Bronchial epithelial cell (primary cell): ENCODE measurements at regions not wholly inside any gene's neighbourhood (a gene's known extent, or its start where the extent isn't known, plus 50 kb on each side); places are given as distances from the start of the nearest gene placed in this dataset.

Experiments
- DNase-seq: peaks from one replicate; pipeline ENCODE4 v3.0.0-alpha.2; 2010; ENCODE audit warnings: low read depth
- FAIRE-seq: peaks from 2 replicates; lab custom pipeline; 2011; peaks lifted over from hg19 to GRCh38; lab: Jason Lieb, UNC
- H3K27me3 ChIP-seq: 2 replicates; pipeline ENCODE4 v1.5.1; 2011; ENCODE audit warnings: low read length; ENCODE audit not compliant: control insufficient read depth, insufficient read depth
- H3K36me3 ChIP-seq: 2 replicates; pipeline ENCODE4 v1.5.1; 2011; ENCODE audit warnings: low read length; ENCODE audit not compliant: control insufficient read depth, insufficient read depth
- H3K4me3 ChIP-seq: 2 replicates; pipeline ENCODE4 v1.5.1; 2011; ENCODE audit warnings: mild to moderate bottlenecking, low read depth, low read length, control low read depth
- CTCF ChIP-seq: IDR thresholded peaks from 2 replicates; pipeline ENCODE4 v1.5.1; 2011; ENCODE audit warnings: mild to moderate bottlenecking, moderate library complexity, low read length, control low read depth, inconsistent platforms; ENCODE audit not compliant: insufficient read depth, severe bottlenecking

GRCh38 chr21:20443558-20444155 lies 554.6 kb upstream of the NCAM2 start:
- Histone ChIP-seq H3K27me3 (no peaks in the 10 kb centered on the region), H3K36me3 (no peaks in the 10 kb centered on the region), H3K4me3 (no peak overlapping the region)
- peak; percentile 8 for TF ChIP-seq CTCF
- DNase-seq, result no peak
- no peak for FAIRE-seq

- no peak for TF ChIP-seq CTCF
- H3K36me3 ChIP-seq, result no peaks in the 10 kb centered on the region
- no peak for FAIRE-seq
- H3K27me3 ChIP-seq, result no peaks in the 10 kb centered on the region
- no peak for DNase-seq
- H3K4me3 ChIP-seq, result no peak overlapping the region
Measured at GRCh38 chr21:20445971-20446370, 552.2 kb upstream of the NCAM2 start.

GRCh38 chr21:20451046-20451445 lies 547.2 kb upstream of the NCAM2 start:
- Histone ChIP-seq H3K27me3 (no peaks in the 10 kb centered on the region), H3K4me3 (no peak overlapping the region), H3K36me3 (no peaks in the 10 kb centered on the region)
- FAIRE-seq (no peak), DNase-seq (peak; percentile 34)
- no peak for TF ChIP-seq CTCF

- H3K4me3 ChIP-seq, result no peak overlapping the region
- H3K27me3 ChIP-seq, result no peaks in the 10 kb centered on the region
- no peaks in the 10 kb centered on the region for H3K36me3 ChIP-seq
- no peak for DNase-seq
- TF ChIP-seq CTCF, result no peak
- FAIRE-seq, result no peak
Measured at GRCh38 chr21:20452935-20453334, 545.3 kb upstream of the NCAM2 start.

GRCh38 chr21:20459838-20460237 lies 538.4 kb upstream of the NCAM2 start:
- DNase-seq (no peak), FAIRE-seq (no peak)
- H3K4me3 ChIP-seq, result no peak overlapping the region
- no peaks in the 10 kb centered on the region for H3K27me3 ChIP-seq
- no peaks in the 10 kb centered on the region for H3K36me3 ChIP-seq
- no peak for TF ChIP-seq CTCF

- FAIRE-seq, result no peak
Measured at GRCh38 chr21:20463362-20463761, 534.8 kb upstream of the NCAM2 start.

More at GRCh38 chr21:20463362-20463761, 534.8 kb upstream of the NCAM2 start:
- TF ChIP-seq CTCF, result no peak
- no peaks in the 10 kb centered on the region for H3K36me3 ChIP-seq
- DNase-seq, result no peak
- H3K27me3 ChIP-seq, result no peaks in the 10 kb centered on the region
- no peak overlapping the region for H3K4me3 ChIP-seq
